GM23248 (cell line): ENCODE measurements at regions not wholly inside any gene's neighbourhood (a gene's known extent, or its start where the extent isn't known, plus 50 kb on each side); places are given as distances from the start of the nearest gene placed in this dataset.

Experiments
- DNase-seq: peaks from one replicate; pipeline ENCODE4 v3.0.0-alpha.2; 2015
- H2AFZ ChIP-seq: fragments of 200-600 bp; sonication (generic); 2 replicates; pipeline ENCODE4 v1.6.1; 2016; ENCODE audit warnings: antibody characterized with exemption
- H3F3A ChIP-seq: fragments of 200-600 bp; sonication (generic); 2 replicates; pipeline ENCODE4 v1.6.1; 2016; ENCODE audit warnings: mild to moderate bottlenecking, antibody characterized with exemption, mixed run types; ENCODE audit not compliant: insufficient read depth
- H3K27ac ChIP-seq: fragments of 200-600 bp; sonication (generic); 2 replicates; pipeline ENCODE4 v1.5.1; 2016; ENCODE audit warnings: mild to moderate bottlenecking
- H3K27me3 ChIP-seq: fragments of 200-600 bp; sonication (generic); replicated peaks from 2 replicates; pipeline ENCODE4 v1.6.1; 2016; ENCODE audit warnings: mild to moderate bottlenecking; ENCODE audit not compliant: insufficient read depth
- H3K36me3 ChIP-seq: fragments of 200-600 bp; sonication (generic); 2 replicates; pipeline ENCODE4 v1.6.1; 2016; ENCODE audit warnings: low read depth, mild to moderate bottlenecking
- H3K4me1 ChIP-seq: fragments of 200-600 bp; sonication (generic); 2 replicates; pipeline ENCODE4 v1.6.1; 2016; ENCODE audit warnings: mild to moderate bottlenecking; ENCODE audit not compliant: insufficient read depth
- H3K4me2 ChIP-seq: fragments of 200-600 bp; sonication (generic); one replicate; pipeline ENCODE4 v1.6.1; 2016; ENCODE audit warnings: mild to moderate bottlenecking; ENCODE audit not compliant: unreplicated experiment
- H3K4me3 ChIP-seq: fragments of 200-600 bp; sonication (generic); 2 replicates; pipeline ENCODE4 v1.5.1; 2016; ENCODE audit warnings: mild to moderate bottlenecking
- H3K79me2 ChIP-seq: fragments of 200-600 bp; sonication (generic); 2 replicates; pipeline ENCODE4 v1.6.1; 2016; ENCODE audit warnings: mild to moderate bottlenecking; ENCODE audit not compliant: insufficient read depth
- H3K9ac ChIP-seq: fragments of 200-600 bp; sonication (generic); 2 replicates; pipeline ENCODE4 v1.6.1; 2016; ENCODE audit warnings: mild to moderate bottlenecking
- H3K9me2 ChIP-seq: fragments of 200-600 bp; sonication (generic); 2 replicates; pipeline ENCODE4 v1.6.1; 2016; ENCODE audit warnings: mixed run types, mild to moderate bottlenecking, moderate library complexity; ENCODE audit not compliant: insufficient read depth
- H3K9me3 ChIP-seq: fragments of 200-600 bp; sonication (generic); one replicate; pipeline ENCODE4 v1.6.1; 2017; ENCODE audit warnings: low read depth
- H4K20me1 ChIP-seq: fragments of 200-600 bp; sonication (generic); 2 replicates; pipeline ENCODE4 v1.6.0; 2016; ENCODE audit not compliant: insufficient read depth
- EZH2 ChIP-seq: fragments of 200-600 bp; sonication (generic); IDR thresholded peaks from 2 replicates; pipeline ENCODE4 v1.6.1; 2018; ENCODE audit warnings: antibody characterized with exemption, mild to moderate bottlenecking; ENCODE audit not compliant: insufficient read depth, poor library complexity, severe bottlenecking
- EZH2phosphoT487 ChIP-seq: fragments of 200-600 bp; sonication (generic); IDR thresholded peaks from 2 replicates; pipeline ENCODE4 v1.6.1; 2018; ENCODE audit warnings: antibody characterized with exemption, moderate library complexity, mild to moderate bottlenecking, low read depth; ENCODE audit not compliant: insufficient read depth
- WGBS, 2 experiments: methylation state at CpG; one replicate each; pipeline ENCODE4 v1.1.6; 2015 to 2017; ENCODE audit warnings: low lambda C conversion rate in 2 of 2, low coverage in 1 of 2; ENCODE audit errors: missing lambda C conversion rate in 2 of 2; 5-methylcytosine and 5-hydroxymethylcytosine counted together
- in situ Hi-C: fragments of 300-500 bp; cut with MboI; formaldehyde crosslinking; loops from 2 replicates; pipeline ENCODE4 v1.15.0; 2020

- no peak for TF ChIP-seq EZH2phosphoT487
- TF ChIP-seq EZH2, result no peak
- peak overlapping the region; percentile 91 for H2AFZ ChIP-seq
- H3F3A ChIP-seq, result no peaks in the 10 kb centered on the region
- H3K36me3 ChIP-seq, result no peaks in the 10 kb centered on the region
- H3K4me2 ChIP-seq, result peak overlapping the region; percentile 68
- H3K4me1 ChIP-seq, result no peaks in the 10 kb centered on the region
- in situ Hi-C loops, result no loop called here
- no peaks in the 10 kb centered on the region for H3K79me2 ChIP-seq
- H3K27ac ChIP-seq, result no peak overlapping the region
- DNase-seq, result peak; percentile 55
- no peaks in the 10 kb centered on the region for H3K9me2 ChIP-seq
- no peaks in the 10 kb centered on the region for H3K9me3 ChIP-seq
- no peaks in the 10 kb centered on the region for H3K27me3 ChIP-seq
- WGBS, 2 experiments, result 13 to 16% methylated on average over 62 to 69 of the region's 70 CpGs
- H4K20me1 ChIP-seq, result no peaks in the 10 kb centered on the region
- peak overlapping the region; percentile 67 for H3K4me3 ChIP-seq
- peak overlapping the region; percentile 41; the same call in 1 of the 2 replicates for H3K9ac ChIP-seq
These were observed 52.9 kb upstream of the WNT7A start for GRCh38 chr3:13932578-13933295.

- Histone ChIP-seq H3K4me3 (no peak overlapping the region), H3K36me3 (no peaks in the 10 kb centered on the region), H3K9me3 (no peaks in the 10 kb centered on the region), H3K9ac (no peak overlapping the region), H3K27ac (no peak overlapping the region), H3K4me2 (no peak overlapping the region), H3K4me1 (no peaks in the 10 kb centered on the region), H3F3A (no peaks in the 10 kb centered on the region), H3K79me2 (no peaks in the 10 kb centered on the region), H4K20me1 (no peaks in the 10 kb centered on the region), H2AFZ (no peak overlapping the region), H3K27me3 (no peaks in the 10 kb centered on the region), H3K9me2 (no peaks in the 10 kb centered on the region)
- no peak for DNase-seq
- in situ Hi-C loops, result no loop called here
- WGBS, 2 experiments, result 76 to 85% methylated on average over 4 of the region's 4 CpGs
- TF ChIP-seq EZH2, result no peak
- TF ChIP-seq EZH2phosphoT487, result no peak
These were observed 51.3 kb upstream of the WNT7A start for GRCh38 chr3:13931172-13931571.
